Hematopoietic multipotent progenitor cell treated with erythropoietin and hydrocortisone succinate and interleukin-3 and kit ligand, for 15 days (in vitro differentiated cells): ENCODE measurements at regions not wholly inside any gene's neighbourhood (a gene's known extent, or its start where the extent isn't known, plus 50 kb on each side); places are given as distances from the start of the nearest gene placed in this dataset.
"Not testable (repeated sequence)": the region's sequence is repeated elsewhere in the genome, so short reads cannot be mapped to it uniquely, and the experiment has no call there.

ENCODE experiments used
- DNase-seq: peaks from one replicate; pipeline ENCODE4 v3.0.0-alpha.2; 2015; ENCODE audit warnings: low spot score

DNA sequence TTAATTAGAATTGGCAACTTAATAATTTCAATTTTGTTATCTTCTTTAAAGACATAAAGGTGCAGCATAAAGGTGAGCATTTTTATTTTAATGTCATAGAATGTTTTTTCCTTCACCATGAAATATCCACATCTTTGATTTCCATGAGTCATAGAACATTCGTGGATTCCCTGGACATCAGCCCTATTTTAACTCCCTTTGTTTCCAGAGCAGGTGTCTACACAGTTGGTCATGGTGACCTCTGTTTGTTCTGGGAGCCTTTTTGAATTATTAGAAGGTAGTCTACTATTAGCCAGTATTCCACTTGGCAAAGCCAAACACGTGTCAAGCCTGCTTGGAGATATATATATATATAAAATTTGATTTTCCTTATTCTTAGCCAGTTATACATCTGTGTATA, 572.9 kb downstream of the LTN1 start:
- no peak for DNase-seq

- no peak for DNase-seq
Observed at GRCh38 chr21:28418726-28419514, 573.8 kb downstream of the LTN1 start.

DNA sequence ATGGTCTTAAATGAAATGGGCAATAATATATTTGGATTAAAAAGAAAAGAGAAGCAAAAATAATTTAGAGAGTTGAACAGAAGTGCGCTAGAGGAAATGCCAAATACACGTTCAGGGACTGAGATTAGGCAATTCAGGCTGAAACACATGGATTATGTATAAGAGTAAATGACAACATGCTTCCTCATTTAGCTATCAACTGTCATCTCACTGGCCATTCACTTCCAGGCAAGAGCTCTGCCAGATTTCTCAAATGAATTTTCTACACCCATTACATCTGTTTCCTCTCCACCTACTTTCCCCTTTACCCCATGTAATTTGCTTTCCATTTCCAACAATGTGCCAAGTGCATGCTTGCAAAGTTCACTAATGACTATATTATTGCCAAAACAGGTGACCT, 582.4 kb downstream of the LTN1 start:
- DNase-seq = no peak

DNA sequence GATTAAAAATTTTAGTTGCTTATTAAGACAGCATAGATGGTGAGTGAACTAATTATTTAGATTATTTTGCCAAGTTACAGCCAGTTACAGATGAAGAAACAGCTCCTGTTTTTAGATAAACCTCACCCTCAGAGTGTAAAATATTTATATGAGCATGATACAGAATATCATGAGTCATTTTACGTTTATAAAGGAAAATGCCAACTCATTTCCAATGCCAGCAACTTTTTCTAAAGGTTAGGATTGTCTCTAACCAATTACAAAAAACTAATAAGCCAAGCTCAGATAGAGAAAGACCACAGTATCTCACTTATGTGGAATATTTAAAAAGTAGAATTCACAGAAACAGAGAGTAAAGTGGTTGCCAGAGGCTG, 590.1 kb downstream of the LTN1 start:
- no peak for DNase-seq

GRCh38 chr21:28397040-28397439, 595.6 kb downstream of the LTN1 start:
- no peak for DNase-seq

- no peak for DNase-seq
Observed at GRCh38 chr21:28396421-28396820, 596.3 kb downstream of the LTN1 start.

GRCh38 chr21:28393279-28393678, 599.4 kb downstream of the LTN1 start:
- DNase-seq = no peak

GRCh38 chr21:28391938-28392849, 600.5 kb downstream of the LTN1 start:
- DNase-seq = peak; percentile 40

GRCh38 chr21:28387220-28387619, 605.5 kb downstream of the LTN1 start:
- DNase-seq = no peak

GRCh38 chr21:28385845-28386244, 606.8 kb downstream of the LTN1 start:
- DNase-seq = no peak

GRCh38 chr21:28381000-28381745, 611.5 kb downstream of the LTN1 start:
- not testable (repeated sequence) for DNase-seq

- no peak for DNase-seq
Observed at GRCh38 chr21:28380241-28380640, 612.4 kb downstream of the LTN1 start.

GRCh38 chr21:28378026-28378425, 614.7 kb downstream of the LTN1 start:
- DNase-seq = no peak

- DNase-seq = no peak
Observed at GRCh38 chr21:28375708-28376385, 616.8 kb downstream of the LTN1 start.

GRCh38 chr21:28374881-28375280, 617.8 kb downstream of the LTN1 start:
- DNase-seq = no peak

DNA sequence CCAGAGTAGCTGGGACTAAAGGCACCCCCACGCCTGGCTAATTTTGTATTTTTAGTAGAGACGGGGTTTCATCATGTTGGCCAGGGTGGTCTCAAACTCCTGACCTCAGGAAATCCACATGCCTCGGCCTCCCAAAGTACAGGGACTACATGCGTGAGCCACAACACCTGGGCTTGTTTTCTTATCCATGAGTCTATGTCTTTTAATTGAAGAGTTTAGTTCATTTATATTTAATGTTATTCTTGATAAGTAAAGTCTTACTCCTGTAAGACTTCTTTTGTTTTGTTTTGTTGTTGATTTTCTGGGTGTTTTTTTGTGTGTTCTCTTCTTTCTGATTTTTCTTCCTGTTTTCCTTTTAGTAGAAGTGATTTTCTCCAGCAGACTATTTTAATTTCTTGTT, 621.0 kb downstream of the LTN1 start:
- no peak for DNase-seq

GRCh38 chr21:28359300-28359699, 633.4 kb downstream of the LTN1 start:
- no peak for DNase-seq

DNA sequence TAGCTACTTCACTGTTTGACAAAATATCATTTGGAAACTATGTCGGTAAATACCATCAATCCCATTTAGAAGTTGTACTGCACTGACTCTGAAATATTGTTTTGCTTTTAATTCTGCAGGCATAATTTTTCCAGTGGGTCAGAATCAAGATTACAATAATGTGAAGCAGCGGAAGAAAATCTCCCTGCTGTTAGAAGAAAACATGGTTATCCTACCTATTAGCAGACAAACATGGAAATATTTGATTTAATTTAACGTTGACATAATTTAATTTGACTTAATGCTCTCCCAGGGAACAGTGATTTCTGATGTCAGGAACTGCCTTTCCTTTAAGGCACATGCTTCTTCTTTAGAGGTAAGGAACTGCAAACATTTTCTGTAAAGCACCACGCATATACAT, 634.0 kb downstream of the LTN1 start:
- no peak for DNase-seq

DNA sequence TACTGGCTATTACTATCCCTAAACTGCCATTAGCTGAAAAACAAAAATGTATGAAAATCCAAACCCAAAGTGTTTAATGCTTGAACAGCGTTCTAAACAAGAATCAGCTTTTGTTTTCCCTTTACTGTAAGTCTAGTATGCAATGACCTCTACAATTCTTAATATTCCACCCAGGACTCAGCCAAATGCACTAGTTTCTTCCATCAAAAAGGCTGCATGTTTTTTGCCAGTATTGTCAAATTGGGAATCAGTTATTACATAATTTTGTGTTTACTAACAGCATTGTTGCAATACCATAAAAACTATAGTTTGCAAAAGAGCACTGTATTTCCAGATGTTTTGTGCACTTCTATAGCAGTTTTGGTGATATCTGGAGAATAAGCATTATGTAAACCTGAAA, 634.5 kb downstream of the LTN1 start:
- DNase-seq = no peak

DNA sequence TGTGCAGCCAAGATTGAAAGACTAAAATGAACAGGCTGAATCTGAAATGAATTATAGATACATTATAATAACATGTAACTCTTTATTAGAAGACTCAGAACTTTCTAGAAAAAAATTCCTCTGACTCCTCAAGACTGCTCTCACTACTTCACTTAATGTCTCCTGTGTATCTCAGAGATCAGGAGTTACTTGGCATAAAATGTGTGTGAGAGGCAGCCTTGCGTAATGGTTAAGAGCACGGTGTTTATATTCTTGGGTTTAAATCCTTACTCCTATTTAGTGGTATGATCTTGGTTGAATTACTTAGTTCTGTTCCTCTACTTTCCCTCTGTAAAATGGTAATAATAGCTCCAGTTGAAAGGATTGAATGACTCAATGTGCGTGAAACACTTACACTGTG, 634.9 kb downstream of the LTN1 start:
- no peak for DNase-seq

- DNase-seq = no peak
Observed at GRCh38 chr21:28356422-28356821, 636.3 kb downstream of the LTN1 start.

GRCh38 chr21:28345934-28346333, 646.7 kb downstream of the LTN1 start:
- DNase-seq = no peak
